ENCODE measurements at regions not wholly inside any gene's neighbourhood (a gene's known extent, or its start where the extent isn't known, plus 50 kb on each side); places are given as distances from the start of the nearest gene placed in this dataset.

DNA sequence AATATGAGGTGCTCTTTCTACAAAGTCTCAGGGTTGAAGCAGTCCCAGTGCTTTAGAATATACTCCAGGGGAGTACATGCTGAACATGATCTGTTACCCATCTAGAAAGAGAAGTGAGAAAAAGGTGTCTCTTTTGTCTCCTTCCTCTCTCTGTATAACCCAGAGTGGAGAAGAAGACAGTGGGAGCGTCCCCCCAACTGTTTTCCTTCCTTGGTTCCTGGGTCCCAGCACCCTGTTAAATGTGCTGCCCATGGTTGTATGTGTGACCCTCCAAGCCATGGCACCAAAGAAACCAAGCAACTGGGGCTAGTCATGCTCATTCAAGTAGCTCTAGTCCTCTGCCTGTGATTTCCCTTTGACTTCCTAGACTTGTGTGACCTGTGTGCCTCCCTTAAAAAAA is 683.7 kb downstream of the TBL1XR1 start:
- Histone ChIP-seq H3K27ac (ENCODE audit: low read length) (no peak overlapping the region), H3K4me2 (ENCODE audit: insufficient read depth, low read length) (no peak overlapping the region), H3K79me2 (ENCODE audit: insufficient read depth, low read length) (no peaks in the 10 kb centered on the region), H4K20me1 (ENCODE audit: insufficient read depth, low read length) (no peaks in the 10 kb centered on the region), H3K36me3 (ENCODE audit: insufficient read depth, low read length) (no peaks in the 10 kb centered on the region), H2AFZ (ENCODE audit: low read depth, low read length) (no peak overlapping the region), H3K27me3 (ENCODE audit: insufficient read depth, low read length, poor library complexity) (no peaks in the 10 kb centered on the region), H3K4me3 (ENCODE audit: low read depth in 1 of 2, low read length in 2 of 2) (no peak overlapping the region), H3K9me3 (ENCODE audit: insufficient read depth, low read length, severe bottlenecking) (peaks cover 26% of the 10 kb centered on the region), H3K9ac (ENCODE audit: low read depth, low read length) (no peak overlapping the region), H3K4me1 (ENCODE audit: insufficient read depth, low read length) (no peaks in the 10 kb centered on the region)
- TF ChIP-seq, protein P1, sequence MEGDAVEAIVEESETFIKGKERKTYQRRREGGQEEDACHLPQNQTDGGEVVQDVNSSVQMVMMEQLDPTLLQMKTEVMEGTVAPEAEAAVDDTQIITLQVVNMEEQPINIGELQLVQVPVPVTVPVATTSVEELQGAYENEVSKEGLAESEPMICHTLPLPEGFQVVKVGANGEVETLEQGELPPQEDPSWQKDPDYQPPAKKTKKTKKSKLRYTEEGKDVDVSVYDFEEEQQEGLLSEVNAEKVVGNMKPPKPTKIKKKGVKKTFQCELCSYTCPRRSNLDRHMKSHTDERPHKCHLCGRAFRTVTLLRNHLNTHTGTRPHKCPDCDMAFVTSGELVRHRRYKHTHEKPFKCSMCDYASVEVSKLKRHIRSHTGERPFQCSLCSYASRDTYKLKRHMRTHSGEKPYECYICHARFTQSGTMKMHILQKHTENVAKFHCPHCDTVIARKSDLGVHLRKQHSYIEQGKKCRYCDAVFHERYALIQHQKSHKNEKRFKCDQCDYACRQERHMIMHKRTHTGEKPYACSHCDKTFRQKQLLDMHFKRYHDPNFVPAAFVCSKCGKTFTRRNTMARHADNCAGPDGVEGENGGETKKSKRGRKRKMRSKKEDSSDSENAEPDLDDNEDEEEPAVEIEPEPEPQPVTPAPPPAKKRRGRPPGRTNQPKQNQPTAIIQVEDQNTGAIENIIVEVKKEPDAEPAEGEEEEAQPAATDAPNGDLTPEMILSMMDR (IDR thresholded peaks at IDR 0.05; ENCODE audit: borderline replicate concordance, extremely low read depth, low read length, poor library complexity, severe bottlenecking) = no peak
- TF ChIP-seq EZH2 (IDR thresholded peaks at IDR 0.05; ENCODE audit: borderline replicate concordance, low read depth, low read length, severe bottlenecking) = no peak
- peak; percentile 39 for DNase-seq
- ATAC-seq (ENCODE audit: insufficient read depth, low read depth) = no peak

DNA sequence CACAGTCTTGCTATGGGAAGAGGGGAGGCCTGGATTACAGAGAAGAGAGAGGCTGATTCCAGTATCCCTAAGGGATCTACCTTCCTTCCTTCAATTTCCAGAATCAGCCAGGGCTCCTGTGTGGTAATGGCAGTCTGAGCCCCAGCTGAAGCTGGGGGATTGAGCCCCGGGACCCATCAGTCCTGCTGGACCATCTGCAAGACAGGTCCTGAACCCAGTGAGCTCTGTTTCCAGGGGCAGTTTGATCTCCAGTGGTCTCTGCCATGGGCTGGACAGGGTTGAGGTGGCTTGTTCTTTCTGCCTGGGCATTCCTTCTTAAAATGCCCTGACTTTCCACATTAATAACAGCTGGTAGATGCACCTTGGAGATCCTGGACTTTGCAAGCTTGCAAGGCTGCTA is 685.2 kb downstream of the TBL1XR1 start:
- Histone ChIP-seq H3K4me2 (ENCODE audit: insufficient read depth, low read length) (no peak overlapping the region), H4K20me1 (ENCODE audit: insufficient read depth, low read length) (no peaks in the 10 kb centered on the region), H3K27me3 (ENCODE audit: insufficient read depth, low read length, poor library complexity) (no peaks in the 10 kb centered on the region), H3K36me3 (ENCODE audit: insufficient read depth, low read length) (no peaks in the 10 kb centered on the region), H3K4me1 (ENCODE audit: insufficient read depth, low read length) (no peaks in the 10 kb centered on the region), H3K9ac (ENCODE audit: low read depth, low read length) (no peak overlapping the region), H3K79me2 (ENCODE audit: insufficient read depth, low read length) (no peaks in the 10 kb centered on the region), H3K9me3 (ENCODE audit: insufficient read depth, low read length, severe bottlenecking) (peaks cover 26% of the 10 kb centered on the region), H2AFZ (ENCODE audit: low read depth, low read length) (no peak overlapping the region), H3K27ac (ENCODE audit: low read length) (no peak overlapping the region), H3K4me3 (ENCODE audit: low read depth in 1 of 2, low read length in 2 of 2) (no peak overlapping the region)
- TF ChIP-seq, protein P1 (IDR thresholded peaks at IDR 0.05; ENCODE audit: borderline replicate concordance, extremely low read depth, low read length, poor library complexity, severe bottlenecking) = no peak
- no peak for TF ChIP-seq EZH2 (IDR thresholded peaks at IDR 0.05; ENCODE audit: borderline replicate concordance, low read depth, low read length, severe bottlenecking)
- no peak for ATAC-seq (ENCODE audit: insufficient read depth, low read depth)
- no peak for DNase-seq

DNA sequence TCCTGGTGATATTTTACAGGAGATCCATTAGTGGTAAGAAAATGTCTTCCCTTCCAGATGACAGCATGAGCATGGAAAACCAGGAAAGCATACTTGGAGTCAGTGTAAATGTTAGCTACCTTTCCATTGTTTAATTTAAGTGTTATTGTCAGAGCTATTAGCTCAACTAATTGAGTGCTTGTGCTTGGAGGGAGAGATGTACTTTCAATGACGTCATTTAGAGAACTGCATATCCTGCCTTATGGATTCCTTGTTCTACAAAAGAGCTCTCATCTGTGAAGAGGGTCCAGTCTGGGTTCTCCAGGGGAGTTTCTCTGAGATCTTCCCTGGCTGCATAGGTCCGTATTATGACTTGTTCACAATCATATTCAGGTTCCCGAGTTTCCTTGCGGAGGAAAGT is 687.2 kb downstream of the TBL1XR1 start:
- DNase-seq = no peak

More for the DNA sequence above, 687.2 kb downstream of the TBL1XR1 start:
- Histone ChIP-seq H2AFZ (ENCODE audit: low read depth, low read length) (no peak overlapping the region), H3K4me1 (ENCODE audit: insufficient read depth, low read length) (no peaks in the 10 kb centered on the region), H3K36me3 (ENCODE audit: insufficient read depth, low read length) (no peaks in the 10 kb centered on the region), H4K20me1 (ENCODE audit: insufficient read depth, low read length) (no peaks in the 10 kb centered on the region), H3K9me3 (ENCODE audit: insufficient read depth, low read length, severe bottlenecking) (peaks cover 26% of the 10 kb centered on the region), H3K27ac (ENCODE audit: low read length) (no peak overlapping the region), H3K27me3 (ENCODE audit: insufficient read depth, low read length, poor library complexity) (no peaks in the 10 kb centered on the region), H3K4me3 (ENCODE audit: low read depth in 1 of 2, low read length in 2 of 2) (no peak overlapping the region), H3K79me2 (ENCODE audit: insufficient read depth, low read length) (no peaks in the 10 kb centered on the region), H3K9ac (ENCODE audit: low read depth, low read length) (no peak overlapping the region), H3K4me2 (ENCODE audit: insufficient read depth, low read length) (no peak overlapping the region)
- no peak for ATAC-seq (ENCODE audit: insufficient read depth, low read depth)
- TF ChIP-seq, protein P1 (IDR thresholded peaks at IDR 0.05; ENCODE audit: borderline replicate concordance, extremely low read depth, low read length, poor library complexity, severe bottlenecking) = no peak
- no peak for TF ChIP-seq EZH2 (IDR thresholded peaks at IDR 0.05; ENCODE audit: borderline replicate concordance, low read depth, low read length, severe bottlenecking)
